ENCODE measurements at regions not wholly inside any gene's neighbourhood (a gene's known extent, or its start where the extent isn't known, plus 50 kb on each side); places are given as distances from the start of the nearest gene placed in this dataset.
A peak's percentile ranks its signal among the peaks of the same experiment; 100 is the strongest.
"Not testable (repeated sequence)": the region's sequence is repeated elsewhere in the genome, so short reads cannot be mapped to it uniquely, and the experiment has no call there.

- DNase-seq = peak; percentile 37
These were observed 162.9 kb upstream of the PGRMC2 start for GRCh38 chr4:128450326-128451120.

- no peak for DNase-seq
These were observed 161.6 kb upstream of the PGRMC2 start for GRCh38 chr4:128449251-128449650.

GRCh38 chr4:128444544-128445302 lies 157.1 kb upstream of the PGRMC2 start:
- DNase-seq = peak; percentile 38

GRCh38 chr4:128440923-128441322 lies 153.3 kb upstream of the PGRMC2 start:
- no peak for DNase-seq

DNA sequence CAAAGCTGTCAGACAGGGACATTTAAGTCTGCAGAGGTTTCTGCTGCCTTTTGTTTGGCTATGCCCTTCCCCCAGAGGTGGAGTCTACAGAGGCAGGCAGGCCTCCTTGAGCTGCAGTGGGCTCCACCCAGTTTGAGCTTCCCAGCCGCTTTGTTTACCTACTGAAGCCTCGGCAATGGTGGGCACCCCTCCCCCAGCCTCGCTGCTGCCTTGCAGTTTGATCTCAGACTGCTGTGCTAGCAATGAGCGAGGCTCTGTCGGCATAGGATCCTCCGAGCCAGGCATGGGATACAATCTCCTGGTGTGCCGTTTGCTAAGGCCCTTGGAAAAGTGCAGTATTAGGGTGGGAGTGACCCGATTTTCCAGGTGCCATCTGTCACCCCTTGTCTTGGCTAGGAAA lies 149.4 kb upstream of the PGRMC2 start:
- not testable (repeated sequence) for DNase-seq

GRCh38 chr4:128429023-128429613 lies 141.5 kb upstream of the PGRMC2 start:
- not testable (repeated sequence) for DNase-seq

DNA sequence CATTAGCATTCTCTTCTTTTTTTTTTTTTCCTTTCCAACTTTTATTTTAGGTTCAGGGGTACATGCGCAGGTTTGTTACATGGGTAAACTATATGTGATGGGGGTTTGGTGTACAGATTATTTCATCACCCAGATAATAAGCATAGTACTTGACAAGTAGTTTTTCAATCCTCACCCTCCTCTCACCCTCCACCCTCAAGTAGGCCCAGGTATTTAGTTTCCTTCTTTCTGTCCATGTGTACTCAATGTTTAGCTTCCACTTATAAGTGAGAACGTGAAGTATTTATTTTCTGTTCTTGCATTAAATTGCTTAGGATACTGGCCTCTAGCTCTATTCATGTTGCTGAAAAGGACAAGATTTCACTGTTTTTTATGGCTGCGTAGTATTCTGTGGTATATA lies 140.8 kb upstream of the PGRMC2 start:
- no peak for DNase-seq

DNA sequence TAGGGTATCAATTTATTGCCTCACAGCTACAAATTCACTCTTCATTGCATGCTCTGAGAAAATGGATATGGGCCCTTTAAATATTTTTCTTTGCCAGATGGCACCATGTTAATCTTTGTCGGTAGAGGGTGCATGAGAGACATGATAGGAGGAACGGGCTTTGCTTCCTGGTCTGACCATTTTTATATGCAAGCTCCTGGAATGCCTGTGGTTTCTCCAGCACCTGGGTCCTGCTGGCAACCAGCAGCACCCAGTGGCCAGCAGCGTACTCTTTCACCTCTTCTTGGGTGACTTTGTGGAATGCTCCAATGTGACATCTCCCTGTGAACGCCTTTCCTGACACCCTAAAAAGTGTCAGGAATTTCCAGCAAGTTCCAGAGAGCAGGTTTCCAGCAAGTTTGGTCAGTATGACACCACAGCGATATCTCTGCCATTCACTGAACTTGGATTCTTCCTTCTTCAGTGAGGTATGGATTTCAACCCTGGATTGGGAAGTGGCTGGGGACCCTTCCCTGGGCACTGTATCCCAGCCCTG lies 140.3 kb upstream of the PGRMC2 start:
- DNase-seq = peak; percentile 65

GRCh38 chr4:128424527-128425497 lies 137.2 kb upstream of the PGRMC2 start:
- DNase-seq = peak; percentile 23

DNA sequence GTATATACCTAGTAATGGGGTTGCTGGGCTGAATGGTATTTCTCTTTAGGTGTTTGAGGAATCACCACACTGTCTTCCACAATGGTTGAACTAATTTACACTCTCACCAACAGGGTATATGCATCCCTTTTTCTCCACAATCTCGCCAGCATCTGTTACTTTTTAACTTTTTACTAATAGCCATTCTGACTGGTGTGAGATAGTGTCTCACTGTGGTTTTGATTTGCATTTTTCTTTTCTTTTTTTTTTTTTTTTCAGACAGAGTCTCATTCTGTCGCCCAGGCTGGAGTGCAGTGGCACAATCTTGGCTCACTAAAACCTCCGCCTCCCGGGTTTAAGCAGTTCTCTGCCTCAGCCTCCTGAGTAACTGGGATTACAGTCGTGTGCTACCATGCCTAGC lies 134.7 kb upstream of the PGRMC2 start:
- not testable (repeated sequence) for DNase-seq

GRCh38 chr4:128416921-128417320 lies 129.3 kb upstream of the PGRMC2 start:
- DNase-seq = no peak

GRCh38 chr4:128410037-128410436 lies 122.4 kb upstream of the PGRMC2 start:
- no peak for DNase-seq

- DNase-seq = no peak
These were observed 116.0 kb upstream of the PGRMC2 start for GRCh38 chr4:128403586-128403985.

DNA sequence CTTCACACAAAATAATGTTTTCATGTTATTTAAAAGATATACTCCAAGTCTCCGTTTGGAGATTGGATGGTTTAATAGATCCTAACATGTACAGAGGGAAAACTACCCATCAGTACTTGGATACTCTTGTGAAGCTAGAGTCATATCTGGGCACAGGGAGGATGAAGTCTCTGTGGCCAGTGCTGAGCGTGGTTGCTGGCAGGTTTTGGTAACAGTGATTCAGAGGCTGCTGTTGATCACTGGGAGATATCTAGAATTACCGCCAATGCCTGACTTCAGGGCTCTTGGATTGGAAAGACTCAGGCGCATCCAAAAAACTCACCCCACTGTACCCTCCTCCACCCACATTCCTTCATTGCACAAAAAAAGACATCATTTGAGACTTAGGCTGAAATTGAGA lies 107.2 kb upstream of the PGRMC2 start:
- DNase-seq = no peak

GRCh38 chr4:128393101-128393704 lies 105.6 kb upstream of the PGRMC2 start:
- peak; percentile 42 for DNase-seq

GRCh38 chr4:128390475-128390996 lies 102.9 kb upstream of the PGRMC2 start:
- DNase-seq = no peak

- no peak for DNase-seq
These were observed 101.2 kb upstream of the PGRMC2 start for GRCh38 chr4:128388796-128389195.

DNA sequence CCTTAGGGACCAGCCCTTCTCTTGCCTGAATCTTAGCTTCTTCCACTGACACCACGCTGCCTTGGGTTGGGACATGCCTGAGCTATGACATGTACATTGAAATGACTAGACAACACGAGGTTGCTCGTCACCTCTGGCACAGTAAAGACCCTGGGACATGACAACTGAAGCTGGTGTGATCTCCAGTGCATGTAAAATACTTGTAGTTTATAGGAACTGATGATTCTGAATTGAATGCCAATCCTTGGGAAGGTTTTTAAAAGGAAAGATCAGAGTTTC lies 100.7 kb upstream of the PGRMC2 start:
- DNase-seq = peak; percentile 60

- DNase-seq = peak; percentile 38
These were observed 100.2 kb upstream of the PGRMC2 start for GRCh38 chr4:128387600-128388351.

DNA sequence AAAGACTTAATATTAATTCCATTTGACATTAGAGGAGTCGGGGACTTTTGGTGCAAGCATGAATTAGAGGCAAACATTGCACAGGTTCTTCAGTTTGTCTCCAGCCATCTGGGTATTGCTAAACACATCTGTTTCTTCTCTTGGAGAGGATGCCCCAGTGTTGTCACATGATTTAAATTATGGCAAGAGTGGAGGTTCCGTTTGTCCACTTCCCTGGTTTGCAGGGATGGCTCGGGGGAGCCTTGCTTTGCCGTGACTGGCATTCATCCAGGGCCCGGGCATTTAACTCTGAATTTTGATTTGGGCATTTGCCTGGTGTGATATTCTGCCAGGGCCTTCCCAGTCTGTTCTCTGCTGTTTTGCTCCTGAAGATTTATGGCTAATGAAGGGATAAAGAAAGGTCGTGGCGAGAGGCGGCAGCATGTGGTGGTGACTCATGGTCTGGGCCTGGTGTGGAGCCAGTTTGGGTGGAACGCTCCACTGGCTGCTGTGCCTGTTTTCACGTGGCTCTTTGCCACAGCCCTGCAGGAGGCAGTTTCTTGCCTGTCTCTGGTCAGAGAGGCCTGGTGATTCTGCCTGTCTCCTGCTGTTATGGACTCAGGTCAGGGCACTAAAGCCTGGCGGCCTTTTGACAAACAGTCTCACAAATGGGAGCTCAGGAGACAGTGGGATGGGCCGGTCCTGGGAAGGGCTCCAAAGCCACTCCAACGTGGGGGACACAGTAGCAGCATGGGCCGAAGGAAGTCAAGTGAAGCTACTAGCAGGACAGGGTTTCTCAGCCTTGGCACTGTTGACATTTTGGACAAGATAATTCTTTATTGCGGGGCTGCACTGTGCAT lies 99.4 kb upstream of the PGRMC2 start:
- DNase-seq = peak; percentile 97

Data from fibroblast of skin of back (primary cell).